DOHH2 (cell line): ENCODE measurements at regions not wholly inside any gene's neighbourhood (a gene's known extent, or its start where the extent isn't known, plus 50 kb on each side); places are given as distances from the start of the nearest gene placed in this dataset.

ENCODE experiments used
- CTCF ChIP-seq: fragments of 200-600 bp; sonication (generic); IDR thresholded peaks from one replicate; pipeline ENCODE4 v1.5.1; 2014; ENCODE audit warnings: antibody characterized with exemption, mild to moderate bottlenecking, low read depth, low read length; ENCODE audit not compliant: poor library complexity, severe bottlenecking
- EZH2phosphoT487 ChIP-seq: fragments of 200-600 bp; sonication (generic); IDR thresholded peaks from 2 replicates; pipeline ENCODE4 v1.6.1; 2017; ENCODE audit warnings: borderline replicate concordance, mild to moderate bottlenecking, antibody characterized with exemption, low read length, moderate library complexity, mixed read lengths

GRCh38 chr2:167752734-167753133 lies 494.7 kb downstream of the STK39 start:
- no peak for TF ChIP-seq CTCF
- no peak for TF ChIP-seq EZH2phosphoT487
